ENCODE measurements at regions not wholly inside any gene's neighbourhood (a gene's known extent, or its start where the extent isn't known, plus 50 kb on each side); places are given as distances from the start of the nearest gene placed in this dataset.
"Not testable (repeated sequence)": the region's sequence is repeated elsewhere in the genome, so short reads cannot be mapped to it uniquely, and the experiment has no call there.

DNA sequence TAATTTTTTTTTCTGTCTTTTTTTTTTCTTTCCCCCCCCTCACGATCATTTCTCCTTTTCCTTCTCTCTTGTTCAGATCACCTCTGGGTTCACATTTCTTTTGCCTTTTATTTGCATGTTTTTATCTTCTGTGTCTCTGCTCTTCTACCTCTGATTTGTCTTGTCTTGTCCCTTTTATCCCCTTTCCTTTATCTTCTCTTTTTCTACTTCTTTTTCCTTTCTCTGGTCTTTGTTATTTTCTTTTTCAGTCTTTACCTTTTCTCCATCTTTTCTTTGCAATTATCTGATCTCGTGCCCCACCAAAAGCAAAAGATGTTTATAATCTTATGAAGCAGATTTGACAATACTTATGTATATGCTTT, 77.8 kb upstream of the RAP1B start:
- FAIRE-seq (no peak), DNase-seq (ENCODE audit: extremely low spot score, insufficient read length, low read depth) (no peak)

- DNase-seq (ENCODE audit: extremely low spot score, insufficient read length, low read depth) (no peak), FAIRE-seq (no peak)
Measured at GRCh38 chr12:68534108-68534507, 76.6 kb upstream of the RAP1B start.

DNA sequence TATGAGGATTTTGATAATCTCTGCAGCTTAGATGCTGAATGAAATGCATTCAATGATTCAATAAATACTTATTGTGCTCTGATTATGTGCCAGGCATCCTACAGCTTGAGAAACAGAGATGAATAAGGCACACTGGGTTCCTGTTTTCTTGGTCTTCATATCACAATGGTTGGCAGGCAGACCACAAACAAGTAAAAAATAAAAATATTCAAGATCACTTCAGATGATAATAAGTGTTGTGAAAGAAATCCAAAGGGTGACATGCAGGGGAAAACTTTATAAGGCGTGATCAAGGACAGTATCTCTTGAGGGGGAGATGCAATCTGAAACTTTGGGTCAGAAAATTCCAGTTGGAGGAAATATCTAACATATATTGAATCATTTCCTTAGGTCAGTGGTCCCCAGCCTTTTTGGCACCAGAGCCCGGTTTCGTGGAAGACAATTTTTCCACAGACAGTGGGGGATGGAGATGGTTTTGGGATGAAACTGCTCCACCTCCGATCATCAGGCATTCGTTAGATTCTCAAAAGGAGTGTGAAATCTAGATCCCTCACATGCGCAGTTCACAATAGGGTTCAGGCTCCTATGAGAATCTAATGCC, 73.7 kb upstream of the RAP1B start:
- DNase-seq (ENCODE audit: extremely low spot score, insufficient read length, low read depth) (no peak), FAIRE-seq (no peak)

GRCh38 chr12:68537571-68537970, 73.1 kb upstream of the RAP1B start:
- FAIRE-seq = no peak

GRCh38 chr12:68538726-68539614, 71.7 kb upstream of the RAP1B start:
- FAIRE-seq (peak; percentile 66), DNase-seq (ENCODE audit: extremely low spot score, insufficient read length, low read depth) (no peak)

More at GRCh38 chr12:68537571-68537970, 73.1 kb upstream of the RAP1B start:
- no peak for DNase-seq (ENCODE audit: extremely low spot score, insufficient read length, low read depth)

DNA sequence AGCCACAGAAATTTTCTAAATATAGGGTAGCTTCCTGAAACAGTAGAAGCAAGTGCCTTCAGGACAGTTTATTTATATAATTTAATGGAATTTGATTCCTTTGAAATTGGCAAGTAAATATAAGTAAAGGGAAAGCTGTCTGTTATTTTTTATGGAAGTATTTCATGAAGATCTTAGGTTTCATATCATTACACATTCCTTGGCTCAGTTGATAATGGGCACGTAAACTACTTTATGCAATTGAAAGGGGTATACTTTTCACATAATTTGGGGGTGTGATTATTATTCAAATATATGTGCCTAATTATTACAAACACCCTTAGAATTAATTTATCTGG, 71.1 kb upstream of the RAP1B start:
- DNase-seq (ENCODE audit: extremely low spot score, insufficient read length, low read depth) (no peak), FAIRE-seq (no peak)

DNA sequence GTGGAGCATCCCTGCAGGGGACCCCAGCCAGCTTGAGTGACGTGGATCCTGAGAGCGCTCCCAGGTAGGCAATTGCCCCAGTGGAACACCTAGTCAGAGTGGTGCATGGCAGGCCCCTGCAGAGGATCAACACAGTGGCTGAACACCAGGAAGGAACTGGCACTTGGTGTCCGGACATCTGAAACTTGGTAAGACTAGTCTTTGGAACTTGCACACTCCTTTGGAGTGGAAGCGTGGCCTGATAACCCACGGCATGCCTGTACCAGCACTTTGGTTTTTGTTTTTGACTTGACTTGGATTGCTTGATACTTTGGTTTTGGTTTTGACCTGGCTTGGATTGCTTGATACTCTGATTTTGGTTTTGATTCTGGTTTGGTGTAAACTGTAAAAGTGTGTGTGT, 69.9 kb upstream of the RAP1B start:
- not testable (repeated sequence) for DNase-seq (ENCODE audit: extremely low spot score, insufficient read length, low read depth); FAIRE-seq

DNA sequence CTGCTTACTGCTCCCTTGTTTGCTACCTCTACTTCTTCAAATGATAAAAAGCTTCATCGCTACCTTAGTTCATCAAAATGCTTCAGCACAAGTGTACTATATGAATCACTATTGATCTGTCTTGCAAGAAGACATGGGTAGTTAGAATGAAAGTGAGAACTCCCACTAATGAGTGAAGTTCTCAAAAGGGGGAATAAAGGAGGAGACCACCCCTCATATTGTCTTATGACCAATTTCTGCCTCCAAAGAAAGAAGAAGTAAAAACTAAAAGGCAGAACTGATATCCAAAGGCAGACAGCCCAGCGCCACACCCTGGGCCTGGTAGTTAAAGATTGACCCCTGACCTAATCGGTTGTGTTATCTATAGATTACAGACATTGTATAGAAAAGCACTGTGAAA, 63.4 kb upstream of the RAP1B start:
- DNase-seq (ENCODE audit: extremely low spot score, insufficient read length, low read depth); FAIRE-seq: not testable (repeated sequence)

DNA sequence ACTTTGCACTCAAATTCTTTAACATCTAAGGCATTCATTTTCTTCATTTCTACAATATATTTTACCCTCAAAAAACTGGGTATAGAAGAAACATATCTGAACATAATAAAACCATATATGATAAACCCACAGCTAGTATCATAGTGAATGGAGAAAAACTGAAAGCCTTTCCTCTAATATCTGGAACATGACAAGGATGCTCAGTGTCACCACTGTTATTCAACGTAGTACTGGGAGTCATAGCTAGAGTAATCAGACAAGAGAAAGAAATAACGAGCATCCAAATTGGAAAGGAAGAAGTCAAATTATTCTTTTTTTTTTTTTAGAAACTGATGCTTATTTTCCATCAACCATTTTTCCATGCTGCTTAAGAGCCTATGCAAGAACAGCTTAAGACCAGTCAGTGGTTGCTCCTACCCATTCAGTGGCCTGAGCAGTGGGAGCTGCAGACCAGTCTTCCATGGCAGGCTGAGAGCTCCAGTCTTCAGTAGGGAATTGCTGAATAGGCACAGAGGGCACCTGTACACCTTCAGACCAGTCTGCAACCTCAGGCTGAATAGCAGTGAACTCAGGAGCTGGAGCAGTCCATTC, 58.0 kb upstream of the RAP1B start:
- FAIRE-seq; DNase-seq (ENCODE audit: extremely low spot score, insufficient read length, low read depth): not testable (repeated sequence)

DNA sequence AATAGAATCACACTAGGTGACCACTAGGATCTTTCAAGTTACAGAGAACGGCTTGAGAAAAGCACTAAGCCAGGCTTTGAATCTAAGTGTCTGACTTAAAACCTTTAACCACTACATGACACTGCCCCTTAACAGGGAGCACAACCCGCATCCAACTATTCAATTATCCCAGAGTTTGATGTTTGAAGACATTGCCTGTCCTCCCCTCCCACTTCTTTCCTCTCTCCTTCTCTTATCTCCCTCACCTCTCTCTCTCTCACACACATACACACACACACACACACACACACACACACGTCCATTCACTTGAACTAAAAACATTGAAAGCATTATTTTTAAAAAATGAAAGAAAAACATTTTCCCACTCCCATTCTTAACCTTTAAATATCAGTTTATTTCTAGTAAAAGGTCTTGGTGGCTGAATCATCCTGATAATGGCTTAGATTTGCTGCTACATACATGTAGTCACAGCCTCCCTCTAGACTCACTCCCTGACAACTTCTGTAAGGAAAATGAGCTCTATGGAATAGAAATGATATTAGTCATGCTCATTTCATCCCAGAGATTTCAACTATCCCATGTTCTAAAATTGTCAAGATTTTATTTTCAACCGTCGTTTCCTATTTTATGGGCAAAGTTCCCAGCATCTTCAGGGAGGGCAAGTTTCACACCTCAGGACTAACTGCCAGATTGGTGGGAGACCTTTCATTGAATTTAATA, 53.5 kb upstream of the RAP1B start:
- DNase-seq (ENCODE audit: extremely low spot score, insufficient read length, low read depth) (no peak), FAIRE-seq (no peak)

GRCh38 chr12:68559246-68559645, 51.5 kb upstream of the RAP1B start:
- no peak for FAIRE-seq
- DNase-seq (ENCODE audit: extremely low spot score, insufficient read length, low read depth) = no peak

DNA sequence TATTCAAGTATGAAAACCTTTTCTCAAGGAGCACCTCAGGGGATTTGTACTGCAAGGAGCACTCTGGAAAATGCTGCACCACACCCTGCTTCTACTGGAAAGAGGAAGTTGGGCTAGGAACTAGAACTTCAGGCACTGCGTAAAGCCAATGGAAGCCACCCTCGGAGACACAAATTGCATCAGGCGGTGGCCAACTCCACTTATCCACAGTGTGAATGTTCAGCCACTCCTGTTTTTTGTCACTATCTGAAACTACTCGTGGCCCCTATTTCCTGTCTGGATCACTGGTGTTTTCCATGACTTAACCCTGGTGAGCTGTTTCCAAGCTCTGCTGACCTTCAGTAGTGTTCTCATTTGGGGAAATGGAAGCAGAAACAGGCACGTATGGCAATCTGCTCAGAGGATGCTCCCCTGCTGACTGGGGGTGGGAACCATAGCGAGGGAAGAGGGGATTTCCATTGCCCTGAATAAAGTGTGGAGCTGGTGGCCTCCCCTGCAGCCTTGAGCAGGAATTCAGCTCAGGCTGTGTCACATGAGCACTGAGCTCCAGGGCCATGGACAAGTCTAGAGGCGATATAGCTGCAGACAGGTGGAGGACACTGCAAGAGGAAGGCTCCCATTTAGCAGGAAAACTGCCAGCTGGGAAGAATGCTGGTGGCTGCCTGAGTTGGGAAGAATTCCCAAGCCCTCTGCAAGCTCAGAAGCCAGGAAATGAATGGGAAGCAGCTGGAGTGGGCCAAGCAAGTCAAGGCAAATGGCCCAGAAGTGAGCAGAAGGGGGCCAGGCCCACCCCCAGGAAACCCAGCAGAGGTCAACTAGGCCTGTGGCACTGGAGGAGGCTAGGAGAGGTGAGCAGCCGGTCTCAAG, 50.5 kb upstream of the RAP1B start:
- DNase-seq (ENCODE audit: extremely low spot score, insufficient read length, low read depth) (no peak), FAIRE-seq (no peak)

DNA sequence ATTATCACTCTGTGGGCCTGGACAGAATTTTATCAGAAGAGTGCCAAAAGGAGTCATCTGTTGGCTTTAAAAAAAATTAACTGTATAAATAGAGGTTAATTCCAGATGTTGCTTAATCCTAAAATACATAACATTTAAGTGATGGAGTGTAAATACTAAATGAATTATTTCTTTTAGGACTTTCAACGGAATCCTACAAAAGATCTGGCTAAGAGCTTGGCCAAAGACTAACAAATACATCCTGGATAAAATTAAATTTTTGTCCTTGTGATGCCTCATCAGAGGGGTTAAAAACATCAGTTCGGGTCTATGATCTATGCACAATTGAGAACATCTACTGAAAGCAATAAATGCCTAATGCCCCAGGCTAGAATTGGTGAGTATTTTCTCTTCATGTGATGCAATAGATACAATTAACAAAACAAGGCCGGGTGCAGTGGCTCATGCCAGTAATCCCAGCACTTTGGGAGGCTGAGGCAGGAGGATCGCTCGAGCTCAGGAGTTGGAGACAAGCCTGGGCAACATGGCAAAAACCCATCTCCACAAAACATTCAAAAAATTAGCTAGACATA, 49.8 kb upstream of the RAP1B start:
- no peak for FAIRE-seq
- no peak for DNase-seq (ENCODE audit: extremely low spot score, insufficient read length, low read depth)
